ENCODE measurements at regions not wholly inside any gene's neighbourhood (a gene's known extent, or its start where the extent isn't known, plus 50 kb on each side); places are given as distances from the start of the nearest gene placed in this dataset.
"Not testable (repeated sequence)": the region's sequence is repeated elsewhere in the genome, so short reads cannot be mapped to it uniquely, and the experiment has no call there.

DNA sequence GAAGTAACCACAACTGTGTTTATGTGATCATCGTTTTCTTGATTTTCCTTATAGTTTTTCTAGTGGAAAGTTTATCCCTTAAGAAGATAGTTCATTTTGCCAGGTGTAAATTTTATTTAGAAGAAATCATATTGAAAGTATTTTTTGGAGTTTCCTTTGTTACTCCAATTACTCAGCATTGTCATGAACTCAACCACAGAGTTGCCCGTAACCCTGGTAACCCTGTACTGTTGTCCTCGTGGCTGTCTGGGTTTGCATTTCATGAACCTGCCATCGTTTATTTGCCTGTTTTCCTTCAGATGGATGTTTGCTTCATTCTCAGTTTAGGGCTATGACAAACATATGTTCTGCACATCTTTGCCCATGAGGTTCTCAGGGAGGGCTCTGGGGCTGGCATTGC, 534.3 kb downstream of the GOLGA6L6 start:
- CTCF ChIA-PET; H3K4me3 ChIP-seq (ENCODE audit: low read depth, low read length); H3K9me3 ChIP-seq (ENCODE audit: control insufficient read depth, insufficient read depth, low read length); H3K27me3 ChIP-seq (ENCODE audit: control insufficient read depth, insufficient read depth, low read length); H3K27ac ChIP-seq (ENCODE audit: low read depth, low read length); POLR2A ChIA-PET; DNase-seq (ENCODE audit: low read depth, low spot score): not testable (repeated sequence)

DNA sequence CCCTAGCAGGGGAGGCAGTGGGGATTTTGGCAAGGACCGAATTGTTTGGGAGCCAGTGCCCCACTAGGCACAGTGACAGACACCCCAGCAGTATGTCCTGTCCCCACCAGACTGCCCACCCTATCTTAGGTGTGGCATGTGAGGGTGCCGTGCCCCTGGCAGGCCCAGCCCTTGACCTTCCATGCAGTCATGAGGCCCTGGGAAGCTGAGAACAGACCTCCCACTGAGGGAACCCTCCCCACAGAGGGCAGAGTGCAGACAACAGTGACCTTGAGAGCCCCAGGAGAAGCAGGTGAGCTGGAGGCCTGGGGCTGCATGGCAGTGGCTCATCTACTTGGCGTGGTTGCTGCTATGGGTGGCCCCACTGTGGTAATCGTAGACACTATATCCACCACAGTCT, 538.1 kb downstream of the GOLGA6L6 start:
- H3K27me3 ChIP-seq (ENCODE audit: control insufficient read depth, insufficient read depth, low read length); POLR2A ChIA-PET; CTCF ChIA-PET; DNase-seq (ENCODE audit: low read depth, low spot score); H3K4me3 ChIP-seq (ENCODE audit: low read depth, low read length); H3K9me3 ChIP-seq (ENCODE audit: control insufficient read depth, insufficient read depth, low read length); H3K27ac ChIP-seq (ENCODE audit: low read depth, low read length): not testable (repeated sequence)

DNA sequence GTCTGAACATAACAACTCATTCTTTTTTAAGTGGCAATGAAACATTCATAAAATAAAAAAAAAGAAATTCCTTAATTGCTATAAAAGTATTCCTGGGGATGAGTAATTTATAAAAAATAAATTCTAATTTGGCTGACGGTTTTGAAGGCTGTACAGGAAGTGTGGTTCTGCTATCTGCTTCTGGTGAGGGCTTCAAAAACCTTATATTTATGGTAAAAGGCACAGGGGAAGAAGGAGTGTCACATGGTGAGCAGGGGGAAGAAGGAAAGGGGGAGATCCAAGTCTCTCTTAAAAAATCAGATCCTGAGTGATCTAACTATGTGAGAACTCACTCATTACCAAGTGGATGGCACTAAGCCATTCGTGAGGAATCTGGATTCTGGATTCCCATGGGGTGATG, 539.0 kb downstream of the GOLGA6L6 start:
- H3K27ac ChIP-seq (ENCODE audit: low read depth, low read length); H3K4me3 ChIP-seq (ENCODE audit: low read depth, low read length); POLR2A ChIA-PET; H3K27me3 ChIP-seq (ENCODE audit: control insufficient read depth, insufficient read depth, low read length); DNase-seq (ENCODE audit: low read depth, low spot score); H3K9me3 ChIP-seq (ENCODE audit: control insufficient read depth, insufficient read depth, low read length); CTCF ChIA-PET: not testable (repeated sequence)

DNA sequence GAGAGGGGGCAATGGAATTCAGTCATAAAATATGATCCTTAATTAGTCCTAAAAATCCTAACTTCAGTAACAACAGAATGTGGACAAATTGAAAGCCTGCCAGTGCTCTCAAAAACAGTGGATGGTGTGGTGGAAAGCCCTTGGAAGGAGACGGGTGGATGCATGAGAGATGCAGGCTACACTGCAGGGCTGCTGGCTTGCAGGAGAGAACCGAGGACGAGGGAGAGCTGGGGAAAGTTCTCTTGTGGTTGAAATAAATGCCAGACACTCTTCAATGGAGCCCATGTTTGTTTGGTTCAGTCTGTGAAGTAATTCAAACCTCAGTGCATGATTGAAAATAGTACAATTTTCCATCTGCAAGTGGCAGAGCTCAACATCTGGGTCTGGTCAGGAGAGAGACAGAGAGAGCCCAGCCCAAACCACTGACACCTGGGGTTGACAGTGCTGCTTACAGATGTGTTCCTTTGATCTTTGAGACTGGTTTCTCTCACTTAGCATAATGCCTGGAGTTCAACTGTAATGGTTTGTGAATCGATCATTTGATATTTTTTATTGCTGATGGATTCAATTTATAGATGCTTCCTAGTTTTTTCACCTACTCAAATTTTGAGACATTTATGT, 544.9 kb downstream of the GOLGA6L6 start:
- H3K27me3 ChIP-seq (ENCODE audit: control insufficient read depth, insufficient read depth, low read length); POLR2A ChIA-PET; CTCF ChIA-PET; H3K9me3 ChIP-seq (ENCODE audit: control insufficient read depth, insufficient read depth, low read length); H3K4me3 ChIP-seq (ENCODE audit: low read depth, low read length); H3K27ac ChIP-seq (ENCODE audit: low read depth, low read length); DNase-seq (ENCODE audit: low read depth, low spot score): not testable (repeated sequence)

DNA sequence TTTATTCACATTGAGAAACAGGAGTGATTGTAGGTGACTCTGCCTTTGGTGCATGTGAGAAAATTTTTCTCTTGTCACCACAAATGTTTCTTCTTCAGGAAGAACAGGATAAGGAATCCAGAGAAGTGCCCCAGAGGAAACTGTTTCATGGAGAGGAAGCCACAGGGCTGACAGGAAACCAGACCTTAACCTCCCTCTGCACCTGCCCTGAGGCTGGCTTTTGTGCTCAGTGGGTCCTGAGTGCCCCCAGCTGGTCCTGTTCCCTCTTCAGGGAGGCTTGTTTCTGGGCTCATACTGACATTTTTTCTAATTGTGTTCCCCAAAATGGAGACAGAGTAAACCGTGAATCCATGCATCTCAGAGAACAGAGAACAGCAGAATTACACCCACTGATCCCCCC, 546.3 kb downstream of the GOLGA6L6 start:
- H3K27me3 ChIP-seq (ENCODE audit: control insufficient read depth, insufficient read depth, low read length); POLR2A ChIA-PET; H3K9me3 ChIP-seq (ENCODE audit: control insufficient read depth, insufficient read depth, low read length); CTCF ChIA-PET; H3K4me3 ChIP-seq (ENCODE audit: low read depth, low read length); DNase-seq (ENCODE audit: low read depth, low spot score); H3K27ac ChIP-seq (ENCODE audit: low read depth, low read length): not testable (repeated sequence)

DNA sequence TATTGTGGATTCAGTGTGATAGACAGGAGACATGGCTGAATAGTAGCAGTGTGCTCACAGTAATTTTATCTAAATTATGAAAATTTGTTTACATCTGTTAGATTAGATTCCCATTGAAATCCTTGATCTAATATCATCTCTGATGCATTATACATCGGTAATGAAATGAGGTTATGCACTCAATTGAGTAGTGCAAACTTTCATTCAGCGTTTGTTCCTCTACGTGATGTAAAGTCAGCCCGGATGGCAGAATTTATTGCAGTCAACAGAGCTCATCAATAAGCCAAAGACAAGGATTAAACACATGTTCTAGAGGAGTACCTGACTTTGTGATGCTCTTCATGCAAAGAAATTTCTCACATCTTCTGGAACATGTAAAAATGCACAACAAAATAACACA, 549.2 kb downstream of the GOLGA6L6 start:
- DNase-seq (ENCODE audit: low read depth, low spot score) = no peak
- Histone ChIP-seq H3K27me3 (ENCODE audit: control insufficient read depth, insufficient read depth, low read length) (no peaks in the 10 kb centered on the region), H3K4me3 (ENCODE audit: low read depth, low read length) (no peak overlapping the region), H3K9me3 (ENCODE audit: control insufficient read depth, insufficient read depth, low read length) (peaks cover 24% of the 10 kb centered on the region), H3K27ac (ENCODE audit: low read depth, low read length) (no peak overlapping the region)
- POLR2A ChIA-PET = no interaction called here
- TF ChIP-seq, protein P1, sequence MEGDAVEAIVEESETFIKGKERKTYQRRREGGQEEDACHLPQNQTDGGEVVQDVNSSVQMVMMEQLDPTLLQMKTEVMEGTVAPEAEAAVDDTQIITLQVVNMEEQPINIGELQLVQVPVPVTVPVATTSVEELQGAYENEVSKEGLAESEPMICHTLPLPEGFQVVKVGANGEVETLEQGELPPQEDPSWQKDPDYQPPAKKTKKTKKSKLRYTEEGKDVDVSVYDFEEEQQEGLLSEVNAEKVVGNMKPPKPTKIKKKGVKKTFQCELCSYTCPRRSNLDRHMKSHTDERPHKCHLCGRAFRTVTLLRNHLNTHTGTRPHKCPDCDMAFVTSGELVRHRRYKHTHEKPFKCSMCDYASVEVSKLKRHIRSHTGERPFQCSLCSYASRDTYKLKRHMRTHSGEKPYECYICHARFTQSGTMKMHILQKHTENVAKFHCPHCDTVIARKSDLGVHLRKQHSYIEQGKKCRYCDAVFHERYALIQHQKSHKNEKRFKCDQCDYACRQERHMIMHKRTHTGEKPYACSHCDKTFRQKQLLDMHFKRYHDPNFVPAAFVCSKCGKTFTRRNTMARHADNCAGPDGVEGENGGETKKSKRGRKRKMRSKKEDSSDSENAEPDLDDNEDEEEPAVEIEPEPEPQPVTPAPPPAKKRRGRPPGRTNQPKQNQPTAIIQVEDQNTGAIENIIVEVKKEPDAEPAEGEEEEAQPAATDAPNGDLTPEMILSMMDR (IDR thresholded peaks at IDR 0.05; ENCODE audit: low read depth, low read length) = no peak
- CTCF ChIA-PET = no interaction called here

DNA sequence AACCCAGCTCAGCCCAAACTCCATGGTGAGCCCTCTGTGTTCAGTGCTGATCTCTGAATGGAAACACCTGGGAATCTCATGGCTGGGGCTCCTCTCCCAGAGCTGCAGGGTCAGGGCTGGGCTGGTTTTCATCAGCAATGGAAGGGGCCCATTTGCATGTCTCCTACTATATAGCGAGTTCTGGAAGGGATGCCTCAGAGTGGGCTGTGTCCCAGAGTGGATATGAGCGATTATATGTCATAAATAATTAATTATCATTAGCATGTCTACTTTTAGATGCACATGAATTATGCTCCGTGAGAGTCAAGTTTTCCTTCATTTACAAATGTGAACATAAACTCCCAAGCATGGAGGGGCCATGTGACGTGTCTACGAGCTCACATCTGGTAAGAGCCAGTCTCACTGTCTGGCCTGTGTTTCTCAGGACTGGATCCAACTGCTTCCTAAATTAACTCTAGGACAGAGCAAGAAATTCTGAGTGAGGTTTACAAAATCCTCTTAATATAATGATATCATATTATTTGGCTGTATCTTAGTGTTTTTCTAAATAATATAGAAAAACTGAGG, 553.4 kb downstream of the GOLGA6L6 start:
- no peaks in the 10 kb centered on the region for H3K27me3 ChIP-seq (ENCODE audit: control insufficient read depth, insufficient read depth, low read length)
- DNase-seq (ENCODE audit: low read depth, low spot score) = no peak
- peaks cover 36% of the 10 kb centered on the region for H3K9me3 ChIP-seq (ENCODE audit: control insufficient read depth, insufficient read depth, low read length)
- H3K4me3 ChIP-seq (ENCODE audit: low read depth, low read length) = no peak overlapping the region
- ChIA-PET CTCF (no interaction called here), POLR2A (no interaction called here)
- TF ChIP-seq, protein P1 (IDR thresholded peaks at IDR 0.05; ENCODE audit: low read depth, low read length) = no peak
- no peak overlapping the region for H3K27ac ChIP-seq (ENCODE audit: low read depth, low read length)

All from AG04450 (cell line).